HK-2 (cell line): ENCODE measurements at regions not wholly inside any gene's neighbourhood (a gene's known extent, or its start where the extent isn't known, plus 50 kb on each side); places are given as distances from the start of the nearest gene placed in this dataset.
"Not testable (repeated sequence)": the region's sequence is repeated elsewhere in the genome, so short reads cannot be mapped to it uniquely, and the experiment has no call there.

Source experiments
- DNase-seq: peaks from one replicate; pipeline ENCODE4 v3.0.0-alpha.2; 2018; ENCODE audit not compliant: unreplicated experiment

- DNase-seq = no peak
Measured at GRCh38 chr3:25145176-25145575, 282.9 kb upstream of the RARB start.

DNA sequence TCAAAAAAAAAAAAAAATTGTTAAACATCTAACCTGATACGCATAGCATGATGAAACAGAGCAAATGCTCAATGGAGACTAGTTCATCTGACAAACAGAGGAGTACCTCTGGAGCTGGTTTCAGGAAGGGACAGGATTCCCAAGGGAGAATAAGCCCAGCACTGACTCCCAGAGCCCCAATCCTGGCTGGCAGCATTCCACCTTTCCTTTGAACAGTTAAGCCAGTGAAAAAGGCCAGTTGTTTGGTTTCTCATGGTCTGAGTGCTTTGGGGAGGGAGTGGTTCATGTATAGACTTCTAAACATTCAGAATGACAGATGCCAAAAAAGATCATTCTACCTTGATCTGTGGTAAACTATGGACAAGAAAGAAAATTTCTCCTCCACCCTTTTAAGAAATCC lies 277.9 kb upstream of the RARB start:
- DNase-seq = no peak

DNA sequence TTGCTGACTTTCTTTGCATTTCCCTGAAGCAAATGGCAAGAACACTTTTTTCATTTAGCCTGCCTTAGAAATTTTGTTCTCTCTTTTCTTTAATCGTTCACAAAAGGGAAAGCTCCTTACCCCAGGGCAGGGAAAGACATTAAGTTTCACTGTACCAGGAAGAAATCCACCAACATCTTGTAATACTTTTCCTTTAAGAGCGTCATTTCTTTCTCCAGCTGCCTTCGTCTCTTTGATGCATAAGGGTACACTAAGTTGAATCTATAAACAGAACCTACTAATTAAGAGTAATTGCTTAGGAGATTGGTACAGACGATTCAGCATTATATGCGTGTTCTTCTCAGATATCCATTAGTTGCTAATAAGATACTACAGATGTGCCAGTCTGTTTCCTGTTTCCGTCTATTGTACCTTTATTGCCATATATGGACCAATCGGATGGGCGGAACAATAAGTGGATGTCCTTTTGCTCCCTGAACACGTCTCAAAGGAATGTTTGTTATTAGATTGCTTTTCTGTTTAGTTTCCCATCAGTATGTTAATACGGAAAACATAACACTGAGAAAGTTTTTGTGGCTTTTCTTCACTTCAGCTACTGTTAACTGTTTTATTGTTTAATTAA lies 276.7 kb upstream of the RARB start:
- DNase-seq = no peak

GRCh38 chr3:25151903-25152295 lies 276.2 kb upstream of the RARB start:
- no peak for DNase-seq

- no peak for DNase-seq
Measured at GRCh38 chr3:25153136-25153535, 274.9 kb upstream of the RARB start.

DNA sequence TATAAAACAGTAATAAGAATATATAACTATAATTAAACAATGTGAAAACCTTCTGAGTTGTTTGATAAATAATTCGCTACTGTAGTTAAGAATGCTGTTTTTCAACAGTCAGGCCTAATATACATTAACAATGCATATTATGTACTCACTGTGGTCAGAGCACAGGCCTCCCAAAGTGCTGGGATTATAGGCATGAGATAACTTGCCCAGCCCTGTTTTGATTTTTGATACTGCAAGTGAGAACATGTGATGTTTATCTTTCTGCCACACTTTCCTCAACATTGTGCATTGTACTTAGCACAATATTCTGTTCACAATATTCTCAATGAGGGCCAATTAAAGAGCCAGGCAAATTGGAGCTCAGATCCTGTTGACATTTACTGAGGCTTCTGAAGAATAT lies 274.5 kb upstream of the RARB start:
- DNase-seq = no peak

GRCh38 chr3:25155652-25156471 lies 272.2 kb upstream of the RARB start:
- no peak for DNase-seq

DNA sequence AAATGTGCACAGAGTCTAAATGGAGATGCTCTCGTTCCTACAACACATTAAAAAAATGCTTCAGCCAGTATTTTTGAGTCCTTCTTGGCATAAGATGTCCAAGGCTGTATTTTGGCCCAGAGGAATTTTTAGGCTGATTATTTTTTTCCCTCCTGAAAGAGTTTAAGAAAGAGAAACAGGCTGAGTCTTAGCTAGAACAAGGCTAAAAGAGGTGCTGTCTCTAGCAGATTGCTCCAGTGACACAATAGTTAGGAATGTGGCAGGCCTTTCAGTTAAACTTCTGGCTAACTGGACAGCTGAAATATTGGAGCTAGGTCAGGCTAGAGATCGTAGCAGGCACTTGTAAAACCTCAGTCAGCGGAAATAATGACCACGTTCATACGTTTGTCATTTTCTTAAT lies 271.4 kb upstream of the RARB start:
- DNase-seq = no peak

- DNase-seq = no peak
Measured at GRCh38 chr3:25165306-25165705, 262.8 kb upstream of the RARB start.

- DNase-seq = no peak
Measured at GRCh38 chr3:25166016-25166415, 262.0 kb upstream of the RARB start.

DNA sequence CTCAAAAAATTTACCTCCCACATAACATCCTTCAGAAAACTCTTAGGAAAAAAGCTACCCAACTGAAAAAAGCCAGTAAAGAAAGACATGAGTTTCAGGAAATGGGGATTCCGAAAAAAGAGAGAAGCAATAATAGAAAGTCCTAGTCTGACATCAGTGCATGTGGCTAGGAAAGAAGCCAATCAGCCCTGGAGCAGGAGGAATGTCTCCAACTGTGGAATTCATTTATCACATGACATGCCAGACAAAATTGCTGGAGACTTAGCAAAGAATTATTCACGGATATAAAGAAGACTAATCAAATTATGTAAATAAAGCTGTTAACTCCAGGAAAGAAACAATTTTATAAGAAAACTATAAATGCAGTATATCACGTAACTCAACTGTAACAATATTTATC lies 258.9 kb upstream of the RARB start:
- DNase-seq = no peak

DNA sequence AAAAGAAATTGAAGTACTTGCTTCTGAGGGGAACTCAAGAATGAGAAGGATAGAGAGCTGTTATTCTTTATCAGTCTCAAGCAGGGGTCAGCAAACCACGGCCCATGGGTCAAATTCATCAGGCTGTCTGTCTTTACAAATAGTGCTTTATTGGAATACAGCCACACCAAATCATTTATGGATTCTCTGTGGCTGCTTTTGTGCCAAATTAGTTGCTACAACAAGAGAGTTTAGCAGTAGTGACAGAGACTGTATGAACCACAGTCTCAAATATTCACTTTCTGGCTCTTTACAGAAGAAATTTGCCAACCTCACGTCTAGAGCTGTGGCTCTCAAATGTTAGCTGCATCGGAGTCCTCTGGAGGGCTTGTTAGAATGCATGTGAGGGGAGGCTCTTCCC lies 258.0 kb upstream of the RARB start:
- no peak for DNase-seq

DNA sequence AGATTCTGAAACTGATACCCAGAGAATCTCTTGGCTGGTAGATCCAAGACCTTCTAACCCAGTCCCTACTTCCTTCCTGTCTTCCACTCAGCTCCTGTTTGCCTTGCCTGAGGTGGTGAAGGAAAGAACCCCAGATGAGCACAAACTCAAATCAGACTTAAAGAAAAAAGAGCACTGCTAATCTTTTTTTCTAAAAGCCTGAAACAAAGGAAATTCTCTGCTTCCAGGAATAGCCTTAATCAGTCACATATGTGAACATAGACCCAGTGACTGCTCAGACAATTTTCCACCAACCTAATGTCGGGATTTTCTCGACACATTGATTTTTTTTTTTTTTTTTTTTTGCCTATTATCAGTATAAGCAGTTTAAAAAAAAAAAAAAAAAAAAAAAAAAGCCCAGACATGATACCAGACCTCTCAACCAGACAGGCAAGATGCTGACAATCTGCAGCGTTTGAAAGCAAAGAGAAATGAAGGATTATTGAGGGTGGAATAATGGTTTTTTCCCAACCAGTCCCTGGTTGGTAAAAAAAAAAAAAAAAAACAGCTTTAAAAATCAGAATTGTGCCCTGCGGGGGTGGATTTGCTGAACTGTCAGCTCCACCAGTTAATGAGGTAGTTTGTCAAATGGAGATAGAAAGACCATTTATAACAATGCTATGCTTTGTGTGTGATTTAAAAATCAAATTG lies 256.8 kb upstream of the RARB start:
- DNase-seq = no peak

GRCh38 chr3:25171897-25172296 lies 256.2 kb upstream of the RARB start:
- DNase-seq = no peak

DNA sequence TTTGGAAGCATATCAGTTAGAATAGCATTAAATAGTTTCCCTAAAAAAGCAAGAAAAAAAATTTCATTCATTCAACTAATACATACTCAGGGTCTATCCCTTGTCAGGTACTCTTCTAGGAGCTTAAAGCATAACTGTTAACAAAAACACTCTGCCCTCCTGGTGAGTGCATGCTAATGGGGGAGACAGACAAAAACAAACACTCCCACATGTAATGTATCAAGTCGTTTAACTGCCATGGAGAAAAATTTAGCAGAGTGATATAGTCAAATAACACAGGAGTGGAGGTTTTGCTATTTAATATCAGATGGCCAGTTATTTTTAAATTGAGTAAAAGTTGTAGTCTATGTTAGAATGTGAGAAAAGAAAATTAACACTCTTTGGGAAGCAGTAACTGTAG lies 254.5 kb upstream of the RARB start:
- DNase-seq = no peak

DNA sequence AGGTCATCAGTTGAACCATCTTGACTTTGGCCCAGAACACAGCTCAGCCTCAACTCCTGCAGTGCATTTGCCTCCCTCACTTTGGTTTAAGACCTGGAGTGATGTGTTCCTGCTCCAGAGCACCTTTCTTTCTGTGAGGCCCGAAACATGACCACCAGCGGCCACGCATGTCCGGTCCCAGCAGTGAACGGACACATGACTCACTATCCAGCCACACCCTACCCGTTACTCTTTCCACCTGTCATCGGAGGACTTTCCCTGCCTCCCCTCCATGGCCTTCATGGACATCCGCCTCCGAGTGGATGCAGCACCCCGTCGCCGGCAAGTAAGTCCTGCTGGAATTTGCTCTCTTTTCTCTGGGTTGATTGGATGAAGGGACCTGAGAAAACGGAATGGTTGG lies 253.8 kb upstream of the RARB start:
- DNase-seq = no peak

- no peak for DNase-seq
Measured at GRCh38 chr3:25177041-25177440, 251.0 kb upstream of the RARB start.

DNA sequence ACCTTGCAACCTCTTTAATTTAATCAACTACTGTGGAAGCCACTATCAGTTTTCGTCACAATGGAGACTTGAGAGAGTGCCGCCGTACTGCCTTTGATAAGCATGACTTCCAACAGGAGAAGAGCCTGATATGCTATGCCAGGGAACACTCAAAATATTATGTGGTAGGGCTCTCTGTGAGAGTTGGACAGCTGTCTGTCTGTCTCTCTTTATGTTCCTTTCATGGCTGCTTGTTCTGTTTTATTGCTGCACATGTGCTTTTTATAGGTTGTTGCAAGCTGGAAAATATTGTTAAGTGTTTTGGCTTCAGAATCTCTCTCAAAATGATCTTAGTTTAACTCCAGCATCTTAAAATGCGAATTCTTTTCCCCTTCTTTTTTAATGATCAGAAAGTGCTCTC lies 249.4 kb upstream of the RARB start:
- no peak for DNase-seq

DNA sequence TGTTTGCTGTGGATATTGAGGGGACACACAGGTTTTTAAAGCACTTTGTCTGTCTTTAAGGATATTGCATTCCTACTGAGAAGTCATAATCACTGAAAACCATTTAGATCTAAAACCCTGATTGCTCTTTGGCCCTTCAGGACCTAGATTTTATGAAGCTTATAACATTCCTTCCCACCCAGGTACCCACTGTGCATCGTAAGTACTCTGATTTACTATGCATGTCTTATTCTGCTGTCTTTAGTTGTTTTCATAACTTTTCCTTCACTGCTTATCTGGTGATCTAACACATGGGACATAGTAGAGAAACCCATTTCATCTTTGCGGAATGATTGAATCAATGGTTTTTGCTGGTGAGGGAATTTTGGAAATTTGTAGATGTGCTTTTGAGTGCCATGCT lies 247.0 kb upstream of the RARB start:
- DNase-seq = no peak

- no peak for DNase-seq
Measured at GRCh38 chr3:25182794-25183193, 245.3 kb upstream of the RARB start.

- DNase-seq = no peak
Measured at GRCh38 chr3:25184641-25185250, 243.3 kb upstream of the RARB start.

DNA sequence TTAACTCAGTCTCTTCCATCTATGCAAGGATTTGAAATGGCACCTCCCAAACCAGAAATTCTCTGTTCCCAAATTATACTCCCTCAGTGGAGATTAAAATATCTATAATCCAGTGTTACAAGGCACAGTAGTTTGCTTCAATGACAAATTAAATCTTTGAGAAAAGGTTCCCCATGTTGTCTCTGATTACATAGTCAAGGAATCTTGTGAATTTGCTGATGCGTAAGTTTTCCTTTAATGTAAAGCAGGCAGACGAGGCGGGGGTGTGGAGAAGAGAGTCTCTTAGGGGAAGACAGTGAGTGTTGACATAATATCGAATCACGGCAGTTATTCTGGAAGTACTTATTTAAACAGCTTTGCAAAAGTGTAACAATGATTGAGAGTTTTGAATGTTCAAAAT lies 236.4 kb upstream of the RARB start:
- DNase-seq = no peak

DNA sequence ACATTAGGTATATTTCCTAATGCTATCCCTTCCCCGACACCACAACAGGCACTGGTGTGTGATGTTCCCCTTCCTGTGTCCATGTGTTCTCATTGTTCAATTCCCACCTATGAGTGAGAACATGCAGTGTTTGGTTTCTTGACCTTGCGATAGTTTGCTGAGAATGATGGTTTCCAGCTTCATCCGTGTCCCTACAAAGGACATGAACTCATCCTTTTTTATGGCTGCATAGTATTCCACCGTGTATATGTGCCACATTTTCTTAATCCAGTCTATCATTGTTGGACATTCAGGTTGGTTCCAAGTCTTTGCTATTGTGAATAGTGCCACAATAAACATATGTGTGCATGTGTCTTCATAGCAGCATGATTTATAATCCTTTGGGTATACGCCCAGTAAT lies 228.5 kb upstream of the RARB start:
- DNase-seq = not testable (repeated sequence)
